ENCODE measurements at regions not wholly inside any gene's neighbourhood (a gene's known extent, or its start where the extent isn't known, plus 50 kb on each side); places are given as distances from the start of the nearest gene placed in this dataset.

DNA sequence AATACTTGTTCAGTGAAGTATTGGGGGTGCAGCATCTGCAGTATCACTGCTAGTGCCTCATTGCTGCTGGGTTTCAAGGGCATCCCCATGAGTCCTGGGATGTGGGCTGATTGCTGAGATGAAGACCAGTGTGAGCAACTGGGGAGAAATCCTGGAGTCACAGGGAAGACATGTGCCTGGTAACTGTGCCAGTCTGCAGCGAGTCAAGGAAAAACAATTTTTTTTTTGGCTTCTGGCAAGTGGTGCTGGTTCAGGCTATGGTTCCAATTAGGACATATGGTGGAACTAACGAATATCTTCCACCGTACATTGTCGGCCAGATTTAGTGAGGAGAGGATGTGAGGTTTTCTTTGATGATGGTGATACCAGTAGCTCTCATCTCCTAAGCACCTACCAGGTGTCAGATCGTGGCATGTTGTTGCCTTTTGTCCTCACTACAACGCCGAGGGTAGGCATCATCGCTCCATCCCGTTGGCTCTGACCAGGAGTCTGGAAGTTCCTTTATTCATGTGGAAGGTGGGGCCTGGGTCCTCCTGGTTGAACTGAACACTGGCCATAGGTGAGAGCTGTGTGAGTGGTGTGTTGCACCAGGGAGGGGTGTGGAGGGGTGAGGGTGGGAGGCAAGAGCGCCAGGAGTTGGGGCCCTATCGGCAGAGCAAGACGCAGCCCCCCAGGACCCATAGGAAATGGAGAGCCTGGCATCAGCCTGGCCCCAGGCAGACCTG lies 118.0 kb upstream of the HS6ST1 start:
- TF ChIP-seq, protein P1, sequence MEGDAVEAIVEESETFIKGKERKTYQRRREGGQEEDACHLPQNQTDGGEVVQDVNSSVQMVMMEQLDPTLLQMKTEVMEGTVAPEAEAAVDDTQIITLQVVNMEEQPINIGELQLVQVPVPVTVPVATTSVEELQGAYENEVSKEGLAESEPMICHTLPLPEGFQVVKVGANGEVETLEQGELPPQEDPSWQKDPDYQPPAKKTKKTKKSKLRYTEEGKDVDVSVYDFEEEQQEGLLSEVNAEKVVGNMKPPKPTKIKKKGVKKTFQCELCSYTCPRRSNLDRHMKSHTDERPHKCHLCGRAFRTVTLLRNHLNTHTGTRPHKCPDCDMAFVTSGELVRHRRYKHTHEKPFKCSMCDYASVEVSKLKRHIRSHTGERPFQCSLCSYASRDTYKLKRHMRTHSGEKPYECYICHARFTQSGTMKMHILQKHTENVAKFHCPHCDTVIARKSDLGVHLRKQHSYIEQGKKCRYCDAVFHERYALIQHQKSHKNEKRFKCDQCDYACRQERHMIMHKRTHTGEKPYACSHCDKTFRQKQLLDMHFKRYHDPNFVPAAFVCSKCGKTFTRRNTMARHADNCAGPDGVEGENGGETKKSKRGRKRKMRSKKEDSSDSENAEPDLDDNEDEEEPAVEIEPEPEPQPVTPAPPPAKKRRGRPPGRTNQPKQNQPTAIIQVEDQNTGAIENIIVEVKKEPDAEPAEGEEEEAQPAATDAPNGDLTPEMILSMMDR (IDR thresholded peaks at IDR 0.05; ENCODE audit: insufficient read depth, low read length, poor library complexity, severe bottlenecking): no peak
- no peak for TF ChIP-seq EZH2phosphoT487 (conservative IDR thresholded peaks at IDR 0.05; ENCODE audit: low read length)
